Endothelial cell (in vitro differentiated cells): ENCODE measurements at regions not wholly inside any gene's neighbourhood (a gene's known extent, or its start where the extent isn't known, plus 50 kb on each side); places are given as distances from the start of the nearest gene placed in this dataset.
A peak's percentile ranks its signal among the peaks of the same experiment; 100 is the strongest.
"Not testable (repeated sequence)": the region's sequence is repeated elsewhere in the genome, so short reads cannot be mapped to it uniquely, and the experiment has no call there.

ENCODE experiments used
- DNase-seq: peaks from one replicate; pipeline ENCODE4 v3.0.0; 2021; ENCODE audit warnings: low spot score
- H3K27ac Mint-ChIP-seq: one replicate; pipeline ENCODE4 v1.8.0; 2021; ENCODE audit warnings: mixed read lengths, inconsistent platforms; ENCODE audit not compliant: unreplicated experiment
- H3K27me3 Mint-ChIP-seq: one replicate; pipeline ENCODE4 v1.8.0; 2021; ENCODE audit warnings: mild to moderate bottlenecking, moderate library complexity, mixed read lengths, inconsistent platforms; ENCODE audit not compliant: unreplicated experiment
- H3K36me3 Mint-ChIP-seq: one replicate; pipeline ENCODE4 v1.8.0; 2021; ENCODE audit warnings: mild to moderate bottlenecking, low read depth, mixed read lengths, inconsistent platforms; ENCODE audit not compliant: unreplicated experiment
- H3K4me1 Mint-ChIP-seq: one replicate; pipeline ENCODE4 v1.8.0; 2021; ENCODE audit warnings: mild to moderate bottlenecking, mixed read lengths, inconsistent platforms; ENCODE audit not compliant: unreplicated experiment
- H3K4me3 Mint-ChIP-seq: one replicate; pipeline ENCODE4 v1.8.0; 2021; ENCODE audit warnings: mild to moderate bottlenecking, mixed read lengths, inconsistent platforms; ENCODE audit not compliant: unreplicated experiment
- H3K9me3 Mint-ChIP-seq: one replicate; pipeline ENCODE4 v1.8.0; 2021; ENCODE audit warnings: mixed read lengths, inconsistent platforms; ENCODE audit not compliant: unreplicated experiment
- TF ChIP-seq, protein P1 (sequence below): fragments of 200-600 bp; sonication (generic); IDR thresholded peaks from one replicate; pipeline ENCODE4 v1.5.0; 2021; ENCODE audit warnings: antibody characterized with exemption; ENCODE audit not compliant: unreplicated experiment

DNA sequence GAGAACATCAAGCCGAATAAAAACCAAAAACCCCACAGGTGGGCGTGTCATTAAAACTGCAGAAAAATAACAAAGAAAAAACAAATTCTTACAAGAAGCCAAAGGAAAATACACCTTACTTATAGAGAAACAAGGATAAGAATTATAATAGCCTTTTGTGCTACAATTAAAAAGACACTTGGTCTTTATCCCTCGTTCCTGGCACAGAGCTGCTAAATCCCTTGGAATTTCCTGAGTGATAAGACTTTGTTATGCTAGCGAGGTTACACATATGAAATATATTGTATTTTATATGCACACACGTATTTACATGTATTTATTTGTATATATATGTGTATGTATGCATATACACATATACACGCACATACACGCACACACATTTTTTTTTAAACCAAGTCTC lies 325.3 kb upstream of the TFPI start:
- H3K27ac Mint-ChIP-seq, result no peak overlapping the region
- H3K9me3 Mint-ChIP-seq, result no peaks in the 10 kb centered on the region
- H3K36me3 Mint-ChIP-seq, result no peaks in the 10 kb centered on the region
- H3K4me3 Mint-ChIP-seq, result no peak overlapping the region
- DNase-seq, result no peak
- TF ChIP-seq, protein P1, sequence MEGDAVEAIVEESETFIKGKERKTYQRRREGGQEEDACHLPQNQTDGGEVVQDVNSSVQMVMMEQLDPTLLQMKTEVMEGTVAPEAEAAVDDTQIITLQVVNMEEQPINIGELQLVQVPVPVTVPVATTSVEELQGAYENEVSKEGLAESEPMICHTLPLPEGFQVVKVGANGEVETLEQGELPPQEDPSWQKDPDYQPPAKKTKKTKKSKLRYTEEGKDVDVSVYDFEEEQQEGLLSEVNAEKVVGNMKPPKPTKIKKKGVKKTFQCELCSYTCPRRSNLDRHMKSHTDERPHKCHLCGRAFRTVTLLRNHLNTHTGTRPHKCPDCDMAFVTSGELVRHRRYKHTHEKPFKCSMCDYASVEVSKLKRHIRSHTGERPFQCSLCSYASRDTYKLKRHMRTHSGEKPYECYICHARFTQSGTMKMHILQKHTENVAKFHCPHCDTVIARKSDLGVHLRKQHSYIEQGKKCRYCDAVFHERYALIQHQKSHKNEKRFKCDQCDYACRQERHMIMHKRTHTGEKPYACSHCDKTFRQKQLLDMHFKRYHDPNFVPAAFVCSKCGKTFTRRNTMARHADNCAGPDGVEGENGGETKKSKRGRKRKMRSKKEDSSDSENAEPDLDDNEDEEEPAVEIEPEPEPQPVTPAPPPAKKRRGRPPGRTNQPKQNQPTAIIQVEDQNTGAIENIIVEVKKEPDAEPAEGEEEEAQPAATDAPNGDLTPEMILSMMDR, result no peak
- no peaks in the 10 kb centered on the region for H3K27me3 Mint-ChIP-seq
- peaks cover 13% of the 10 kb centered on the region for H3K4me1 Mint-ChIP-seq

DNA sequence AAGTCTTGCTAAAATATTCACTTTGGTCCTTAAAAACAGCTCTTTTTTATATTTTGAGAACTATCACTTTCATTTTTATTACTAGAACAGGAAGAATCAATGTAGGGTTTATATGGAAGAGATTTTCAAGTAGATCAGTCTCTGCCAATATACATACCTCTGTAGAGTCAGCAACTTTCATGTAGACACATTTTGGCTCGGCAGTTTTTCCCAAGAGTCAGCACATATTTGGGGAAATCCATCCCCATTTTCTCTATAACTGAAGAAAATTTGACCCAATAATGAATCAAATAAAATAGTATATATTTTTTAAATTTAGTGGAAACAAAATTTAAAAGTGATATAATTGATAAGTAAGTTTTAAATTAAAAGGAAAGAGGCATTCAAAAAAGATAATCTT lies 329.8 kb upstream of the TFPI start:
- Mint-ChIP-seq H3K27ac (no peak overlapping the region), H3K4me3 (no peak overlapping the region), H3K27me3 (no peaks in the 10 kb centered on the region), H3K9me3 (no peaks in the 10 kb centered on the region), H3K36me3 (no peaks in the 10 kb centered on the region), H3K4me1 (peaks cover 5% of the 10 kb centered on the region)
- no peak for DNase-seq
- TF ChIP-seq, protein P1, result no peak

DNA sequence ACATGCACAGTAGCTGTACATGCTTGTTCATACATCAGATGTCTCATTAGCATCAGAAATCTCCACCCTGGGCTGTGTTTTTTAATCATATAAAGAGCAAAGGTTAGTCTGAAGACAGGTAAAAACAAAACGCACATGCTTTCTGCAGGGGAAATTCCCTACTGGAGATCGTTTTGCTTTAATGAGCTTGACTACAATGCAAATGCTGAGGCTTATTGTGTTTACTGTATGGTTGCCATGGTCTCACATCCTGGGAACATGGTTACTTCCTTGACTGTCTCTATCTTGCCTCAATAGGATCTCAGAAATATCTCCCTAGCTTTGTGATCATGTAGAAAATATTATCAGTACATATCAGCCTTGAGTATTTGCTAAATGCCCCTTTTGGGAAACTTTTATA lies 336.5 kb upstream of the TFPI start:
- TF ChIP-seq, protein P1, result no peak
- Mint-ChIP-seq H3K9me3 (no peaks in the 10 kb centered on the region), H3K36me3 (peaks cover 3% of the 10 kb centered on the region), H3K4me1 (peaks cover 16% of the 10 kb centered on the region), H3K27me3 (no peaks in the 10 kb centered on the region), H3K4me3 (no peak overlapping the region), H3K27ac (peak overlapping the region; percentile 96)
- peak; percentile 10 for DNase-seq

DNA sequence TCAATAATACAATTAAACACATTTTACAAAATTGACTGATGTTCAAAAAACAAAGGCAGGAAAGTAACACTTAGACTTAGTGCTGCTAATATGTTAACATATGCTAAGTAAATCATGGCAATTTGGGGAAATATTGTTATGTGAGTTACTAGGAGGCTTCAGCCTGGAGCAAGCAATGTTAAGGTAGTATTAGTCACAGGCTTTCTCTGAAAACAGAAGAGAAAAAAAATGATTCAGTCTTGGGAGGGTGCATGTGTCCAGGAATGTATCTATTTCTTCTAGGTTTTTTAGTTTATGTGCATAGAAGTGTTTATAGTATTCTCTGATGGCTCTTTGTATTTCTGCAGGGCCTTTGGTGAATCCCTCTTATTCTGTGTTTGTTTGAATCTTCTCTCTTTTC lies 345.8 kb upstream of the TFPI start:
- Mint-ChIP-seq H3K27me3 (no peaks in the 10 kb centered on the region), H3K9me3 (no peaks in the 10 kb centered on the region), H3K4me1 (no peaks in the 10 kb centered on the region), H3K36me3 (no peaks in the 10 kb centered on the region), H3K4me3 (no peak overlapping the region), H3K27ac (no peak overlapping the region)
- no peak for DNase-seq
- TF ChIP-seq, protein P1, result no peak

DNA sequence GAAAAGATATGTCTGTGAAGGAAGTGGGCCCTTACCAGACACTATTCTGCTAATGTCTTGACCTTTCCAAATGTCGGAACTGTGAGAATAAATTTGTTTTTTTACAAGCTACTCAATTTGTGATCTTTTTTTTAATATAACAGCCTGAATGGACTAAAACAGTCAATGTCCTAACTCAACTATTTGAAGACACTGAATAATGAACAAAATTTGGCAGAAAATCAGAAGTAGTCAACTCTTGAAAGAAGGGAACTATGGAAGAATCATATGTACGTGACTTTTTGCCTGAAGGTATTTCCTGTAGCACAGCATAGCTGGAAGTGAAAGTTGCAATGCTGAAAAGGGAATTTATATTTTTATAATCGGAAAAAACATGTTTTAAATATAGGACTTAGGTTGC lies 351.8 kb upstream of the TFPI start:
- Mint-ChIP-seq H3K36me3 (no peaks in the 10 kb centered on the region), H3K4me1 (no peaks in the 10 kb centered on the region), H3K27ac (no peak overlapping the region), H3K9me3 (no peaks in the 10 kb centered on the region), H3K27me3 (no peaks in the 10 kb centered on the region), H3K4me3 (no peak overlapping the region)
- TF ChIP-seq, protein P1, result no peak
- DNase-seq, result no peak

DNA sequence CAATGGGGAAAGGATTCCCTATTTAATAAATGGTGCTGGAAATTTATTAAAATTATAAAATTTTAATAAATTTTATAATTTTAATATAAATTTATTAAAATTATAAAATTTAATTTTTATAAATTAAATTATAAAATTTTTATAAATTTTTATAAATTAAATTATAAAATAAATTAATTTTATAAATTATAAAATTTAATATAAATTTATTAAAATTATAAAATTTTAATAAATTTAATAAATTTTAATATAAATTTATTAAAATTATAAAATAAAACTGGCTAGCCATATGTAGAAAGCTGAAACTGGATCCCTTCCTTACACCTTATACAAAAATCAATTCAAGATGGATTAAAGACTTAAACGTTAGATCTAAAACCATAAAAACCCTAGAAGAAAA lies 356.7 kb upstream of the TFPI start:
- H3K4me3 Mint-ChIP-seq, H3K36me3 Mint-ChIP-seq, DNase-seq, H3K27ac Mint-ChIP-seq, H3K9me3 Mint-ChIP-seq, H3K4me1 Mint-ChIP-seq, H3K27me3 Mint-ChIP-seq: not testable (repeated sequence)
